ENCODE measurements at regions not wholly inside any gene's neighbourhood (a gene's known extent, or its start where the extent isn't known, plus 50 kb on each side); places are given as distances from the start of the nearest gene placed in this dataset.

- TF ChIP-seq CTCF (IDR thresholded peaks at IDR 0.05; ENCODE audit: low read depth, low read length) (no peak), EZH2phosphoT487 (IDR thresholded peaks at IDR 0.05; ENCODE audit: low read depth) (no peak)
Observed at GRCh38 chr6:26273673-26274588, 91.1 kb upstream of the BTN3A2 start.
